ENCODE measurements at regions not wholly inside any gene's neighbourhood (a gene's known extent, or its start where the extent isn't known, plus 50 kb on each side); places are given as distances from the start of the nearest gene placed in this dataset.

GRCh38 chr3:150218236-150218635 is 189.9 kb upstream of the TSC22D2 start:
- TF ChIP-seq, protein P1, sequence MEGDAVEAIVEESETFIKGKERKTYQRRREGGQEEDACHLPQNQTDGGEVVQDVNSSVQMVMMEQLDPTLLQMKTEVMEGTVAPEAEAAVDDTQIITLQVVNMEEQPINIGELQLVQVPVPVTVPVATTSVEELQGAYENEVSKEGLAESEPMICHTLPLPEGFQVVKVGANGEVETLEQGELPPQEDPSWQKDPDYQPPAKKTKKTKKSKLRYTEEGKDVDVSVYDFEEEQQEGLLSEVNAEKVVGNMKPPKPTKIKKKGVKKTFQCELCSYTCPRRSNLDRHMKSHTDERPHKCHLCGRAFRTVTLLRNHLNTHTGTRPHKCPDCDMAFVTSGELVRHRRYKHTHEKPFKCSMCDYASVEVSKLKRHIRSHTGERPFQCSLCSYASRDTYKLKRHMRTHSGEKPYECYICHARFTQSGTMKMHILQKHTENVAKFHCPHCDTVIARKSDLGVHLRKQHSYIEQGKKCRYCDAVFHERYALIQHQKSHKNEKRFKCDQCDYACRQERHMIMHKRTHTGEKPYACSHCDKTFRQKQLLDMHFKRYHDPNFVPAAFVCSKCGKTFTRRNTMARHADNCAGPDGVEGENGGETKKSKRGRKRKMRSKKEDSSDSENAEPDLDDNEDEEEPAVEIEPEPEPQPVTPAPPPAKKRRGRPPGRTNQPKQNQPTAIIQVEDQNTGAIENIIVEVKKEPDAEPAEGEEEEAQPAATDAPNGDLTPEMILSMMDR (IDR thresholded peaks at IDR 0.05): no peak
- TF ChIP-seq POLR2AphosphoS5 (IDR thresholded peaks at IDR 0.05) (no peak), POLR2A (IDR thresholded peaks at IDR 0.05) (no peak)
